Astrocyte of the cerebellum (primary cell): ENCODE measurements at regions not wholly inside any gene's neighbourhood (a gene's known extent, or its start where the extent isn't known, plus 50 kb on each side); places are given as distances from the start of the nearest gene placed in this dataset.

Experiments used
- DNase-seq: peaks from one replicate; pipeline ENCODE4 v3.0.0-alpha.2; 2011; ENCODE audit warnings: low read depth
- H3K4me3 ChIP-seq: 2 replicates; pipeline ENCODE4 v1.5.1; 2011; ENCODE audit warnings: mild to moderate bottlenecking, low read depth, low read length, moderate library complexity
- CTCF ChIP-seq: IDR thresholded peaks from 2 replicates; pipeline ENCODE4 v1.5.1; 2012; ENCODE audit warnings: low read length, low read depth, moderate library complexity, mild to moderate bottlenecking; ENCODE audit errors: missing control alignments
- in situ Hi-C: cut with HindIII; loops from 2 replicates; pipeline ENCODE4 v1.10.0; 2017; ENCODE audit warnings: low sequenced_read_pairs

- no peak for DNase-seq
- no peak overlapping the region for H3K4me3 ChIP-seq
- TF ChIP-seq CTCF: no peak
- in situ Hi-C loops: no loop called here
These were observed 59.8 kb upstream of the TBPL2 start for GRCh38 chr14:55500219-55500701.

- in situ Hi-C loops: no loop called here
- no peak for DNase-seq
- H3K4me3 ChIP-seq: no peak overlapping the region
- no peak for TF ChIP-seq CTCF
These were observed 60.3 kb upstream of the TBPL2 start for GRCh38 chr14:55500708-55501107.

GRCh38 chr14:55502746-55503284 is 62.4 kb upstream of the TBPL2 start:
- no peak overlapping the region for H3K4me3 ChIP-seq
- no peak for DNase-seq
- in situ Hi-C loops: no loop called here
- no peak for TF ChIP-seq CTCF

GRCh38 chr14:55505846-55506245 is 65.4 kb upstream of the TBPL2 start:
- DNase-seq: no peak
- H3K4me3 ChIP-seq: no peak overlapping the region
- in situ Hi-C loops: no loop called here
- no peak for TF ChIP-seq CTCF

- no peak for DNase-seq
- H3K4me3 ChIP-seq: no peak overlapping the region
- in situ Hi-C loops: no loop called here
- no peak for TF ChIP-seq CTCF
These were observed 68.3 kb upstream of the TBPL2 start for GRCh38 chr14:55508676-55509075.

- TF ChIP-seq CTCF: no peak
- no peak overlapping the region for H3K4me3 ChIP-seq
- peak; percentile 86 for DNase-seq
- in situ Hi-C loops: no loop called here
These were observed 67.6 kb upstream of the KTN1 start for GRCh38 chr14:55512421-55512820.
